H1 (cell line): ENCODE measurements at regions not wholly inside any gene's neighbourhood (a gene's known extent, or its start where the extent isn't known, plus 50 kb on each side); places are given as distances from the start of the nearest gene placed in this dataset.

Experiments
- CTCF ChIA-PET: fragments of 300-600 bp; sonication (Branson Sonifier 250); formaldehyde crosslinking; loops from one replicate; lab custom pipeline; 2021; ENCODE audit not compliant: partially characterized antibody; lab: Charles Lee
- POLR2A ChIA-PET: fragments of 300-600 bp; sonication (Branson Sonifier 250); formaldehyde crosslinking; loops from one replicate; lab custom pipeline; 2021; ENCODE audit warnings: inconsistent platforms; ENCODE audit not compliant: partially characterized antibody; lab: Charles Lee
- DNase-seq, 2 experiments: peaks; one replicate each; pipeline versions ENCODE4 v3.0.0 to v3.0.0-alpha.2; 2010 to 2022; ENCODE audit warnings: low spot score in 2 of 2, low read depth in 1 of 2, mixed read lengths in 1 of 2
- FAIRE-seq: peaks from 2 replicates; lab custom pipeline; 2011; peaks lifted over from hg19 to GRCh38; lab: Jason Lieb, UNC
- H2AFZ ChIP-seq: 2 replicates; pipeline ENCODE4 v1.8.1; 2012; ENCODE audit warnings: low read length, inconsistent platforms
- H2AK5ac ChIP-seq: 2 replicates; pipeline ENCODE4 v1.6.1; 2013; ENCODE audit warnings: low read depth, low read length
- H2BK120ac ChIP-seq: replicated peaks from 2 replicates; pipeline ENCODE3; 2013; ENCODE audit warnings: low read depth, low read length, inconsistent platforms
- H2BK12ac ChIP-seq: 2 replicates; pipeline ENCODE4 v1.6.1; 2013; ENCODE audit warnings: low read depth, low read length
- H2BK15ac ChIP-seq: 2 replicates; pipeline ENCODE4 v1.6.1; 2013; ENCODE audit warnings: low read length
- H2BK20ac ChIP-seq: 2 replicates; pipeline ENCODE4 v1.6.1; 2013; ENCODE audit warnings: low read length
- H2BK5ac ChIP-seq: 2 replicates; pipeline ENCODE4 v1.6.1; 2013; ENCODE audit warnings: low read depth, low read length
- H3K14ac ChIP-seq: 2 replicates; pipeline ENCODE4 v1.6.1; 2013; ENCODE audit warnings: inconsistent platforms; ENCODE audit not compliant: insufficient read length
- H3K18ac ChIP-seq: 2 replicates; pipeline ENCODE4 v1.6.1; 2013; ENCODE audit warnings: low read length; ENCODE audit errors: extremely low read depth
- H3K23ac ChIP-seq: 2 replicates; pipeline ENCODE4 v1.6.1; 2013; ENCODE audit warnings: inconsistent platforms; ENCODE audit not compliant: insufficient read length
- H3K23me2 ChIP-seq: 2 replicates; pipeline ENCODE4 v1.6.1; 2013; ENCODE audit warnings: low read depth, low read length
- H3K27ac ChIP-seq: 2 replicates; pipeline ENCODE4 v1.6.1; 2011; ENCODE audit warnings: low read depth, low read length, inconsistent platforms
- H3K27me3 ChIP-seq, 4 experiments: replicated peaks in 1 of 4; 1 replicate in 1 of 4; 2 replicates in 3 of 4; pipeline versions ENCODE4 v1.6.1 to v1.8.1; 2011 to 2013; ENCODE audit warnings: low read length in 3 of 4, mild to moderate bottlenecking in 3 of 4, inconsistent platforms in 2 of 4, mixed read lengths in 2 of 4, moderate library complexity in 1 of 4; ENCODE audit not compliant: control insufficient read depth in 3 of 4, insufficient read depth in 3 of 4; ENCODE audit errors: extremely low read depth in 1 of 4
- H3K36me3 ChIP-seq, 4 experiments: 2 replicates each; pipeline versions ENCODE4 v1.6.1 to v1.8.1; 2011 to 2013; ENCODE audit warnings: mild to moderate bottlenecking in 4 of 4, low read length in 3 of 4, moderate library complexity in 2 of 4, control low read depth in 1 of 4, inconsistent platforms in 1 of 4; ENCODE audit not compliant: insufficient read depth in 4 of 4, control insufficient read depth in 2 of 4
- H3K4ac ChIP-seq: replicated peaks from 2 replicates; pipeline ENCODE3; 2013; ENCODE audit warnings: low read length, low read depth, mixed read lengths, inconsistent platforms; ENCODE audit not compliant: insufficient read length
- H3K4me1 ChIP-seq, 4 experiments: replicated peaks in 1 of 4; 1 replicate in 1 of 4; 2 replicates in 3 of 4; pipeline versions ENCODE4 v1.6.1 to v1.8.1; 2011 to 2013; ENCODE audit warnings: low read length in 3 of 4, inconsistent platforms in 2 of 4, mixed read lengths in 1 of 4; ENCODE audit not compliant: insufficient read depth in 4 of 4, control insufficient read depth in 3 of 4
- H3K4me2 ChIP-seq, 2 experiments: 2 replicates each; pipeline versions ENCODE4 v1.6.1 to v1.8.1; 2011 to 2013; ENCODE audit warnings: low read depth in 2 of 2, low read length in 2 of 2, control low read depth in 1 of 2, inconsistent platforms in 1 of 2, mild to moderate bottlenecking in 1 of 2; ENCODE audit not compliant: insufficient read depth in 1 of 2
- H3K4me3 ChIP-seq, 4 experiments: fragments of 200-600, 300-600 bp in 1 of 4; sonication (generic), shearing (Covaris generic), sonication (Bioruptor Twin) in 1 of 4; 2 replicates each; pipeline versions ENCODE4 v1.5.1 to v1.8.1; 2011 to 2016; ENCODE audit warnings: low read length in 4 of 4, low read depth in 3 of 4, control low read depth in 2 of 4, inconsistent platforms in 2 of 4, mild to moderate bottlenecking in 2 of 4, mixed read lengths in 1 of 4, moderate library complexity in 1 of 4; ENCODE audit not compliant: insufficient read depth in 2 of 4; ENCODE audit errors: extremely low read depth in 1 of 4
- H3K56ac ChIP-seq: replicated peaks from 2 replicates; pipeline ENCODE3; 2013; ENCODE audit warnings: low read depth, mild to moderate bottlenecking, mixed read lengths, low read length, inconsistent platforms; ENCODE audit not compliant: insufficient read length
- H3K79me1 ChIP-seq: 2 replicates; pipeline ENCODE4 v1.6.1; 2013; ENCODE audit warnings: low read depth, low read length, control low read depth
- H3K79me2 ChIP-seq, 2 experiments: 2 replicates each; pipeline versions ENCODE4 v1.6.1 to v1.8.1; 2012 to 2013; ENCODE audit warnings: low read length in 2 of 2, mild to moderate bottlenecking in 2 of 2, inconsistent platforms in 1 of 2; ENCODE audit not compliant: insufficient read depth in 2 of 2, control insufficient read depth in 1 of 2
- H3K9ac ChIP-seq, 4 experiments: replicated peaks in 1 of 4; 1 replicate in 1 of 4; 2 replicates in 3 of 4; pipeline versions ENCODE4 v1.6.1 to v1.8.1; 2011 to 2013; ENCODE audit warnings: low read depth in 3 of 4, low read length in 3 of 4, control low read depth in 2 of 4, mild to moderate bottlenecking in 2 of 4, moderate library complexity in 2 of 4, inconsistent platforms in 1 of 4; ENCODE audit errors: extremely low read depth in 1 of 4
- H3K9me3 ChIP-seq, 2 experiments: 2 replicates each; pipeline versions ENCODE4 v1.6.1 to v1.8.1; 2012 to 2013; ENCODE audit warnings: mild to moderate bottlenecking in 2 of 2, moderate library complexity in 2 of 2, control low read depth in 1 of 2, inconsistent platforms in 1 of 2, low read depth in 1 of 2, low read length in 1 of 2, mixed read lengths in 1 of 2; ENCODE audit not compliant: insufficient read depth in 2 of 2
- H4K20me1 ChIP-seq, 2 experiments: replicated peaks in 1 of 2; 2 replicates each; pipeline versions ENCODE3 to v1.8.1; 2011 to 2013; ENCODE audit warnings: inconsistent platforms in 2 of 2, low read length in 2 of 2, mild to moderate bottlenecking in 1 of 2; ENCODE audit not compliant: insufficient read depth in 2 of 2, control insufficient read depth in 1 of 2
- H4K5ac ChIP-seq: 2 replicates; pipeline ENCODE4 v1.6.1; 2013; ENCODE audit warnings: low read length, low read depth, mixed read lengths, inconsistent platforms; ENCODE audit not compliant: insufficient read length
- H4K8ac ChIP-seq: 2 replicates; pipeline ENCODE4 v1.8.0; 2013; ENCODE audit warnings: mild to moderate bottlenecking, moderate library complexity, low read length, inconsistent platforms; ENCODE audit not compliant: insufficient read depth; ENCODE audit errors: extremely low read depth
- H4K91ac ChIP-seq: replicated peaks from 2 replicates; pipeline ENCODE3; 2013; ENCODE audit warnings: low read length, mixed read lengths, inconsistent platforms; ENCODE audit not compliant: insufficient read length
- JUND ChIP-seq: IDR thresholded peaks from 2 replicates; pipeline ENCODE4 v1.6.1; 2011; ENCODE audit warnings: mild to moderate bottlenecking, improper control_type of control experiment, low read length
- POLR2A ChIP-seq, 2 experiments: IDR thresholded peaks; 1 replicate in 1 of 2; 2 replicates in 1 of 2; pipeline ENCODE4 v1.6.1; 2011; ENCODE audit warnings: low read depth in 2 of 2, low read length in 2 of 2, mild to moderate bottlenecking in 2 of 2; ENCODE audit errors: control extremely low read depth in 1 of 2
- RAD21 ChIP-seq, 2 experiments: IDR thresholded peaks in 1 of 2; conservative IDR thresholded peaks in 1 of 2; 2 replicates each; pipeline ENCODE4 v1.6.1; 2011; ENCODE audit warnings: low read depth in 2 of 2, low read length in 2 of 2, improper control_type of control experiment in 1 of 2, inconsistent platforms in 1 of 2, mild to moderate bottlenecking in 1 of 2, moderate library complexity in 1 of 2
- RXRA ChIP-seq: IDR thresholded peaks from 2 replicates; pipeline ENCODE4 v1.6.1; 2011; ENCODE audit warnings: low read depth, mild to moderate bottlenecking, low read length, moderate library complexity; ENCODE audit not compliant: insufficient read depth
- SAP30 ChIP-seq: fragments of 300-600 bp; sonication (generic); IDR thresholded peaks from 2 replicates; pipeline ENCODE4 v1.7.1; 2012; ENCODE audit warnings: low read length, moderate library complexity, mild to moderate bottlenecking, inconsistent platforms; ENCODE audit not compliant: insufficient read depth, insufficient replicate concordance
- SRF ChIP-seq: IDR thresholded peaks from 2 replicates; pipeline ENCODE4 v1.6.1; 2011; ENCODE audit warnings: mild to moderate bottlenecking, low read depth, low read length, moderate library complexity
- WGBS, 2 experiments: shearing (Covaris generic) in 1 of 2; methylation state at CpG; one replicate each; pipeline versions ENCODE4 v1.1.6 to v1.1.7; 2013 to 2015; ENCODE audit warnings: low lambda C conversion rate in 2 of 2, mixed read lengths in 2 of 2, inconsistent platforms in 1 of 2, low coverage in 1 of 2, missing lambda C conversion rate in 1 of 2; ENCODE audit not compliant: insufficient replicate concordance in 2 of 2, insufficient coverage in 1 of 2, insufficient read length in 1 of 2; ENCODE audit errors: extremely low coverage in 1 of 2, missing lambda C conversion rate in 1 of 2; 5-methylcytosine and 5-hydroxymethylcytosine counted together

DNA sequence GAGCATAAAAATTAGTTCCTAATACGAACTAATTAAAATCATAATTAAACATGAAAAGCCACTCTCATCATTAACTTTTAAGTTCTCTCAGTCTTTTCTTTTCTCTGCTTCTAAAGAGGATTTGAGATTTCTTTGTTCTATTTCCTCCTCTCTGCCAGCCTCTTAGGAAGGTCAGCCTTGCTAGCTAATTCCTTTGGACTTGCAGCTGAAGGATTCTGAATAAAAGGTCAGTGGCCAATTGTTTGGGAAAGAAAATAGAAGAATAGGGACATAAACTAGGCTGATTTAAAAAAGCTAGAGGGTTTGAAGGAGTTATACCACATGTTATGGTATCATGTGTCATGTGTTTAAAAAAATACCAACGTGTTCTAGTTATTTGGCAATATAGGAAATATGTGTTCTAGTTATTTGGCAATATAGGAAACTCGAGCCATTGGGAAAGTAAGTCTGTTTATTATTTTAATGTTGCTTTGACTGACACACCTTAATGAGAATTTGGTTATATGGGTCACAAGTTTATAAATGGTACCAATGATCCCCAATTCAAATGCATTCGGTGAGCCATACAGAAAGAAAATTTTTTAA is 1668.7 kb upstream of the PCDH7 start:
- Histone ChIP-seq H3K4me1 (peaks cover 0 to 11% (median under 1%) of the 10 kb centered on the region in 4 experiments; a peak in 1 of 7 replicates), H2BK20ac (no peak overlapping the region), H2BK12ac (no peak overlapping the region), H4K20me1 (no peaks in the 10 kb centered on the region), H3K4me2 (no peak overlapping the region), H3K79me1 (no peaks in the 10 kb centered on the region), H3K4ac (no peak overlapping the region), H2AK5ac (no peak overlapping the region), H3K36me3 (no peaks in the 10 kb centered on the region), H4K91ac (no peak overlapping the region), H3K9me3 (peaks cover 0 to 4% of the 10 kb centered on the region in 2 experiments; a peak in 1 of 4 replicates), H2BK15ac (no peak overlapping the region), H2AFZ (no peak overlapping the region), H2BK5ac (no peak overlapping the region), H3K23me2 (no peaks in the 10 kb centered on the region), H3K9ac (no peak overlapping the region), H3K27ac (no peak overlapping the region), H3K27me3 (no peaks in the 10 kb centered on the region), H3K4me3 (no peak overlapping the region), H2BK120ac (no peak overlapping the region), H3K23ac (no peak overlapping the region), H3K79me2 (no peaks in the 10 kb centered on the region), H4K5ac (no peak overlapping the region), H3K14ac (no peak overlapping the region), H3K18ac (no peak overlapping the region), H3K56ac (no peak overlapping the region), H4K8ac (no peak overlapping the region)
- 78% methylated on average over 4 of the region's 4 CpGs; no CpG with 5 or more reads in 1 of the 2 experiments for WGBS, 2 experiments
- ChIA-PET POLR2A (no interaction called here), CTCF (interaction anchor here (1.1 kb wide), 1 partner anchor 365 kb away, joined by 3 read pairs; no protein-coding TSS in a partner anchor)
- DNase-seq (no peak), FAIRE-seq (no peak)
- TF ChIP-seq RXRA (no peak), SAP30 (no peak), POLR2A (IDR thresholded peaks at IDR 0.05; ENCODE audit: control extremely low read depth in 1 of 2, low read depth in 2 of 2, low read length in 2 of 2) (no peak), SRF (no peak), JUND (no peak), RAD21 (IDR thresholded peaks at IDR 0.05 in 1 of 2, conservative IDR thresholded peaks at IDR 0.05 in 1 of 2; ENCODE audit: low read depth in 2 of 2, low read length in 2 of 2) (no peak)
